Spleen (tissue), 7 donors: ENCODE measurements at regions not wholly inside any gene's neighbourhood (a gene's known extent, or its start where the extent isn't known, plus 50 kb on each side); places are given as distances from the start of the nearest gene placed in this dataset.

Experiments used
- POLR2A ChIP-seq, 3 donors: fragments of 450-650 bp; IDR thresholded peaks; one replicate each; pipeline ENCODE4 v1.5.1; 2017; ENCODE audit warnings: antibody characterized with exemption in 3 of 3, mild to moderate bottlenecking in 1 of 3
- POLR2AphosphoS5 ChIP-seq, 3 donors: sonication (generic); formaldehyde crosslinking; IDR thresholded peaks; one replicate each; pipeline ENCODE4 v1.5.1; 2017; ENCODE audit warnings: antibody characterized with exemption in 3 of 3
- TF ChIP-seq, protein P1 (sequence below), 11 experiments: fragments of 200-600 bp in 7 of 11; fragments of 450-650 bp in 4 of 11; sonication (generic) in 4 of 11; IDR thresholded peaks in 8 of 11; conservative IDR thresholded peaks in 3 of 11; 1 replicate in 7 of 11; 2 replicates in 4 of 11; pipeline versions ENCODE4 v1.4.0 to v1.8.0; 2016 to 2021; ENCODE audit warnings: antibody characterized with exemption in 11 of 11, inconsistent platforms in 4 of 11, mild to moderate bottlenecking in 1 of 11
- donor health status: DM: no; HTN: no; CAD: no; lungs with moderate emphysema.
- donor health status: DM: no; HTN: no; CAD: no.
- donor health status: DM: no; HTN: no; CAD: no.

GRCh38 chr2:151180123-151180522 lies 81.5 kb downstream of the RBM43 start:
- TF ChIP-seq, protein P1, sequence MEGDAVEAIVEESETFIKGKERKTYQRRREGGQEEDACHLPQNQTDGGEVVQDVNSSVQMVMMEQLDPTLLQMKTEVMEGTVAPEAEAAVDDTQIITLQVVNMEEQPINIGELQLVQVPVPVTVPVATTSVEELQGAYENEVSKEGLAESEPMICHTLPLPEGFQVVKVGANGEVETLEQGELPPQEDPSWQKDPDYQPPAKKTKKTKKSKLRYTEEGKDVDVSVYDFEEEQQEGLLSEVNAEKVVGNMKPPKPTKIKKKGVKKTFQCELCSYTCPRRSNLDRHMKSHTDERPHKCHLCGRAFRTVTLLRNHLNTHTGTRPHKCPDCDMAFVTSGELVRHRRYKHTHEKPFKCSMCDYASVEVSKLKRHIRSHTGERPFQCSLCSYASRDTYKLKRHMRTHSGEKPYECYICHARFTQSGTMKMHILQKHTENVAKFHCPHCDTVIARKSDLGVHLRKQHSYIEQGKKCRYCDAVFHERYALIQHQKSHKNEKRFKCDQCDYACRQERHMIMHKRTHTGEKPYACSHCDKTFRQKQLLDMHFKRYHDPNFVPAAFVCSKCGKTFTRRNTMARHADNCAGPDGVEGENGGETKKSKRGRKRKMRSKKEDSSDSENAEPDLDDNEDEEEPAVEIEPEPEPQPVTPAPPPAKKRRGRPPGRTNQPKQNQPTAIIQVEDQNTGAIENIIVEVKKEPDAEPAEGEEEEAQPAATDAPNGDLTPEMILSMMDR (IDR thresholded peaks at IDR 0.05 in 8 of 11, conservative IDR thresholded peaks at IDR 0.05 in 3 of 11): no peak
- TF ChIP-seq POLR2A (IDR thresholded peaks at IDR 0.05) (no peak), POLR2AphosphoS5 (IDR thresholded peaks at IDR 0.05) (no peak)
